OCI-LY7 (cell line): ENCODE measurements at regions not wholly inside any gene's neighbourhood (a gene's known extent, or its start where the extent isn't known, plus 50 kb on each side); places are given as distances from the start of the nearest gene placed in this dataset.

Experiments used
- CTCF ChIP-seq: fragments of 200-600 bp; sonication (generic); conservative IDR thresholded peaks from 2 replicates; pipeline ENCODE4 v1.5.1; 2014; ENCODE audit warnings: mild to moderate bottlenecking, antibody characterized with exemption, low read length, moderate library complexity, mixed read lengths
- EZH2phosphoT487 ChIP-seq: fragments of 200-600 bp; sonication (generic); IDR thresholded peaks from 2 replicates; pipeline ENCODE4 v1.6.1; 2018; ENCODE audit warnings: low read depth, borderline replicate concordance, mild to moderate bottlenecking, mixed run types, antibody characterized with exemption, low read length, moderate library complexity, mixed read lengths

DNA sequence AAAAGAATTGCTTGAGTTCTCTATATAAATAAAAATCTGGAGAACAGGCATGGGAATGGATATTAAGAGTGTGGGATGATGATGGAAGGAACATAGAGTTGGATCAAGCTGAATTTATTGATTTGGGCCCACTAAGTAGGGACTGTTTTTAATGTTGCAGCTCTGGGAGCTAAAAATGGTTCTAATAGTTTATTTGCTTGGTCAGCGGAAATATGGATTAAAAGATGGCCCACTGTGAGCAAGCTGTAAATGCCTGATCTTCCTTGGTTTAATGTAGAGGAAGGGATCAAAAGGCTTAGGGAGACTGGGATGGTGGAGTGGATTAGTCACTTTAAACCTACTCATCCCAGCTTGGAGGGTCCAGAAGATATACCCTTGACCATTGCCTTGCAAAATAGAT lies 429.4 kb upstream of the NXPH2 start:
- TF ChIP-seq CTCF, result no peak
- no peak for TF ChIP-seq EZH2phosphoT487
